Rectal smooth muscle tissue (tissue), 1 donor: ENCODE measurements at regions not wholly inside any gene's neighbourhood (a gene's known extent, or its start where the extent isn't known, plus 50 kb on each side); places are given as distances from the start of the nearest gene placed in this dataset.
"Not testable (repeated sequence)": the region's sequence is repeated elsewhere in the genome, so short reads cannot be mapped to it uniquely, and the experiment has no call there.

Source experiments
- H3K27ac ChIP-seq: one replicate; pipeline ENCODE4 v1.7.0; 2013; ENCODE audit warnings: low read depth, low read length, inconsistent platforms
- H3K27me3 ChIP-seq: one replicate; pipeline ENCODE4 v1.7.0; 2013; ENCODE audit warnings: low read length; ENCODE audit not compliant: control insufficient read depth, insufficient read depth
- H3K36me3 ChIP-seq: one replicate; pipeline ENCODE4 v1.7.0; 2013; ENCODE audit warnings: low read length; ENCODE audit not compliant: control insufficient read depth, insufficient read depth
- H3K4me1 ChIP-seq: one replicate; pipeline ENCODE4 v1.7.0; 2013; ENCODE audit warnings: low read length; ENCODE audit not compliant: control insufficient read depth, insufficient read depth
- H3K4me3 ChIP-seq: one replicate; pipeline ENCODE4 v1.7.0; 2013; ENCODE audit warnings: low read length
- H3K9ac ChIP-seq: one replicate; pipeline ENCODE4 v1.7.0; 2013; ENCODE audit warnings: low read length

GRCh38 chr4:116112861-116113260, 972.5 kb downstream of the TRAM1L1 start:
- not testable (repeated sequence) for H3K36me3 ChIP-seq, H3K4me1 ChIP-seq, H3K4me3 ChIP-seq, H3K9ac ChIP-seq, H3K27ac ChIP-seq, H3K27me3 ChIP-seq

- no peak overlapping the region for H3K27ac ChIP-seq
- H3K27me3 ChIP-seq = no peaks in the 10 kb centered on the region
- H3K36me3 ChIP-seq = no peaks in the 10 kb centered on the region
- no peaks in the 10 kb centered on the region for H3K4me1 ChIP-seq
- H3K4me3 ChIP-seq = no peak overlapping the region
- H3K9ac ChIP-seq = no peak overlapping the region
Observed at GRCh38 chr4:116110713-116111112, 974.7 kb downstream of the TRAM1L1 start.

GRCh38 chr4:116108606-116109005, 976.8 kb downstream of the TRAM1L1 start:
- Histone ChIP-seq H3K36me3 (no peaks in the 10 kb centered on the region), H3K4me1 (no peaks in the 10 kb centered on the region), H3K4me3 (no peak overlapping the region), H3K27me3 (no peaks in the 10 kb centered on the region), H3K9ac (no peak overlapping the region), H3K27ac (no peak overlapping the region)

- Histone ChIP-seq H3K27me3 (no peaks in the 10 kb centered on the region), H3K27ac (no peak overlapping the region), H3K4me3 (no peak overlapping the region), H3K36me3 (no peaks in the 10 kb centered on the region), H3K9ac (no peak overlapping the region), H3K4me1 (no peaks in the 10 kb centered on the region)
Observed at GRCh38 chr4:116101321-116101720, 984.1 kb downstream of the TRAM1L1 start.

- H3K4me3 ChIP-seq = no peak overlapping the region
- H3K36me3 ChIP-seq = no peaks in the 10 kb centered on the region
- no peak overlapping the region for H3K9ac ChIP-seq
- H3K4me1 ChIP-seq = no peaks in the 10 kb centered on the region
- H3K27me3 ChIP-seq = no peaks in the 10 kb centered on the region
- H3K27ac ChIP-seq = no peak overlapping the region
Observed at GRCh38 chr4:116099596-116099995, 985.8 kb downstream of the TRAM1L1 start.

- H3K4me1 ChIP-seq, H3K27ac ChIP-seq, H3K4me3 ChIP-seq, H3K36me3 ChIP-seq, H3K9ac ChIP-seq, H3K27me3 ChIP-seq: not testable (repeated sequence)
Observed at GRCh38 chr4:116097353-116097752, 983.9 kb upstream of the NDST4 start.

- H3K4me1 ChIP-seq = no peaks in the 10 kb centered on the region
- no peak overlapping the region for H3K4me3 ChIP-seq
- H3K36me3 ChIP-seq = no peaks in the 10 kb centered on the region
- no peaks in the 10 kb centered on the region for H3K27me3 ChIP-seq
- no peak overlapping the region for H3K27ac ChIP-seq
- H3K9ac ChIP-seq = no peak overlapping the region
Observed at GRCh38 chr4:116092961-116093360, 979.5 kb upstream of the NDST4 start.

- Histone ChIP-seq H3K27ac (no peak overlapping the region), H3K4me1 (no peaks in the 10 kb centered on the region), H3K36me3 (no peaks in the 10 kb centered on the region), H3K4me3 (no peak overlapping the region), H3K9ac (no peak overlapping the region), H3K27me3 (no peaks in the 10 kb centered on the region)
Observed at GRCh38 chr4:116088771-116089170, 975.4 kb upstream of the NDST4 start.

GRCh38 chr4:116082808-116083366, 969.5 kb upstream of the NDST4 start:
- Histone ChIP-seq H3K36me3 (no peaks in the 10 kb centered on the region), H3K4me3 (no peak overlapping the region), H3K9ac (no peak overlapping the region), H3K4me1 (no peaks in the 10 kb centered on the region), H3K27me3 (no peaks in the 10 kb centered on the region), H3K27ac (no peak overlapping the region)

GRCh38 chr4:116073051-116073450, 959.6 kb upstream of the NDST4 start:
- Histone ChIP-seq H3K9ac (no peak overlapping the region), H3K27me3 (no peaks in the 10 kb centered on the region), H3K27ac (no peak overlapping the region), H3K4me1 (no peaks in the 10 kb centered on the region), H3K36me3 (no peaks in the 10 kb centered on the region), H3K4me3 (no peak overlapping the region)

- H3K4me3 ChIP-seq = no peak overlapping the region
- H3K27me3 ChIP-seq = no peaks in the 10 kb centered on the region
- no peaks in the 10 kb centered on the region for H3K4me1 ChIP-seq
Observed at GRCh38 chr4:116070283-116070682, 956.9 kb upstream of the NDST4 start.

GRCh38 chr4:116066711-116067245, 953.4 kb upstream of the NDST4 start:
- no peaks in the 10 kb centered on the region for H3K36me3 ChIP-seq
- H3K9ac ChIP-seq = no peak overlapping the region
- H3K4me3 ChIP-seq = no peak overlapping the region
- H3K27ac ChIP-seq = no peak overlapping the region
- H3K4me1 ChIP-seq = no peaks in the 10 kb centered on the region
- H3K27me3 ChIP-seq = no peaks in the 10 kb centered on the region

More at GRCh38 chr4:116070283-116070682, 956.9 kb upstream of the NDST4 start:
- no peak overlapping the region for H3K9ac ChIP-seq
- H3K36me3 ChIP-seq = no peaks in the 10 kb centered on the region
- no peak overlapping the region for H3K27ac ChIP-seq

- no peak overlapping the region for H3K9ac ChIP-seq
- H3K27ac ChIP-seq = no peak overlapping the region
- H3K4me3 ChIP-seq = no peak overlapping the region
- H3K36me3 ChIP-seq = no peaks in the 10 kb centered on the region
- no peaks in the 10 kb centered on the region for H3K27me3 ChIP-seq
- H3K4me1 ChIP-seq = no peaks in the 10 kb centered on the region
Observed at GRCh38 chr4:116064331-116064730, 950.9 kb upstream of the NDST4 start.
